Ascending aorta (tissue), 2 donors: ENCODE measurements at regions not wholly inside any gene's neighbourhood (a gene's known extent, or its start where the extent isn't known, plus 50 kb on each side); places are given as distances from the start of the nearest gene placed in this dataset.

Source experiments
- DNase-seq, 2 donors: peaks; one replicate each; pipeline ENCODE4 v3.0.0-alpha.2; 2019; ENCODE audit warnings: low spot score in 2 of 2
- H3K27ac ChIP-seq, 2 donors: fragments of 200-600 bp; sonication (generic); one replicate each; pipeline ENCODE4 v1.5.1; 2016 to 2017; ENCODE audit warnings: mild to moderate bottlenecking in 1 of 2
- H3K27me3 ChIP-seq: fragments of 200-600 bp; sonication (generic); one replicate; pipeline ENCODE4 v1.5.1; 2017
- H3K36me3 ChIP-seq, 2 donors: fragments of 200-600 bp; sonication (generic); one replicate each; pipeline ENCODE4 v1.5.1; 2016
- H3K4me1 ChIP-seq, 2 donors: fragments of 200-600 bp; sonication (generic); one replicate each; pipeline ENCODE4 v1.5.1; 2016 to 2017; ENCODE audit warnings: mild to moderate bottlenecking in 1 of 2
- H3K4me3 ChIP-seq, 2 donors: fragments of 200-600 bp; sonication (generic); one replicate each; pipeline ENCODE4 v1.5.1; 2016 to 2017; ENCODE audit warnings: mild to moderate bottlenecking in 1 of 2
- H3K9me3 ChIP-seq, 2 donors: fragments of 200-600 bp; sonication (generic); one replicate each; pipeline ENCODE4 v1.5.1; 2016
- CTCF ChIP-seq, 3 experiments: fragments of 200-600 bp in 2 of 3; fragments of 450-650 bp in 1 of 3; sonication (generic) in 2 of 3; IDR thresholded peaks; one replicate each; pipeline ENCODE4 v1.5.1; 2016 to 2019; ENCODE audit warnings: antibody characterized with exemption in 3 of 3, mild to moderate bottlenecking in 1 of 3, moderate library complexity in 1 of 3
- intact Hi-C: fragments of 100-400 bp; cut with DNase I; formaldehyde crosslinking; loops from one replicate; pipeline ENCODE4 v1.15.1; 2023

GRCh38 chr6:104597541-104598050, 262.1 kb downstream of the HACE1 start:
- intact Hi-C loops: no loop called here

GRCh38 chr6:104596091-104596490, 263.6 kb downstream of the HACE1 start:
- intact Hi-C loops: no loop called here

More at GRCh38 chr6:104597541-104598050, 262.1 kb downstream of the HACE1 start:
- H3K36me3 ChIP-seq: no peaks in the 10 kb centered on the region
- H3K4me3 ChIP-seq: no peak overlapping the region
- no peak overlapping the region for H3K27ac ChIP-seq
- H3K4me1 ChIP-seq: no peaks in the 10 kb centered on the region
- no peaks in the 10 kb centered on the region for H3K9me3 ChIP-seq
- no peaks in the 10 kb centered on the region for H3K27me3 ChIP-seq
- TF ChIP-seq CTCF (IDR thresholded peaks at IDR 0.05): no peak
- no peak for DNase-seq

GRCh38 chr6:104595311-104595820, 264.4 kb downstream of the HACE1 start:
- no peaks in the 10 kb centered on the region for H3K27me3 ChIP-seq
- H3K27ac ChIP-seq: no peak overlapping the region
- H3K36me3 ChIP-seq: no peaks in the 10 kb centered on the region
- H3K4me3 ChIP-seq: no peak overlapping the region
- H3K4me1 ChIP-seq: no peaks in the 10 kb centered on the region
- intact Hi-C loops: no loop called here
- TF ChIP-seq CTCF (IDR thresholded peaks at IDR 0.05): no peak
- DNase-seq: no peak
- H3K9me3 ChIP-seq: no peaks in the 10 kb centered on the region

More at GRCh38 chr6:104596091-104596490, 263.6 kb downstream of the HACE1 start:
- H3K27me3 ChIP-seq: no peaks in the 10 kb centered on the region
- H3K27ac ChIP-seq: no peak overlapping the region
- H3K4me1 ChIP-seq: no peaks in the 10 kb centered on the region
- TF ChIP-seq CTCF (IDR thresholded peaks at IDR 0.05): no peak
- no peaks in the 10 kb centered on the region for H3K9me3 ChIP-seq
- H3K4me3 ChIP-seq: no peak overlapping the region
- DNase-seq: no peak
- no peaks in the 10 kb centered on the region for H3K36me3 ChIP-seq

GRCh38 chr6:104591573-104592334, 268.0 kb downstream of the HACE1 start:
- no peak for DNase-seq
- no peaks in the 10 kb centered on the region for H3K36me3 ChIP-seq
- intact Hi-C loops: no loop called here
- no peaks in the 10 kb centered on the region for H3K4me1 ChIP-seq
- H3K27me3 ChIP-seq: no peaks in the 10 kb centered on the region
- TF ChIP-seq CTCF (IDR thresholded peaks at IDR 0.05): no peak
- no peak overlapping the region for H3K27ac ChIP-seq
- no peaks in the 10 kb centered on the region for H3K9me3 ChIP-seq
- H3K4me3 ChIP-seq: no peak overlapping the region

- no peak for TF ChIP-seq CTCF (IDR thresholded peaks at IDR 0.05)
- no peaks in the 10 kb centered on the region for H3K9me3 ChIP-seq
- H3K36me3 ChIP-seq: no peaks in the 10 kb centered on the region
- intact Hi-C loops: no loop called here
- no peak for DNase-seq
- H3K27me3 ChIP-seq: no peaks in the 10 kb centered on the region
- H3K4me3 ChIP-seq: no peak overlapping the region
- H3K27ac ChIP-seq: no peak overlapping the region
- H3K4me1 ChIP-seq: no peaks in the 10 kb centered on the region
These were observed 269.8 kb downstream of the HACE1 start for GRCh38 chr6:104589940-104590339.
